Activated CD8-positive, alpha-beta T cell treated with anti-CD3 and anti-CD28 coated beads, Interleukin-2, amount 10 ng/mL, durations not matched to agents 7 days and 5 days (primary cell): ENCODE measurements at regions not wholly inside any gene's neighbourhood (a gene's known extent, or its start where the extent isn't known, plus 50 kb on each side); places are given as distances from the start of the nearest gene placed in this dataset.
A peak's percentile ranks its signal among the peaks of the same experiment; 100 is the strongest.

Source experiments
- ATAC-seq: fragments of 150-1000 bp; cut with Tn5 transposase; one replicate; pipeline ENCODE4 v1.10.0; 2021; ENCODE audit warnings: moderate library complexity
- CTCF ChIA-PET: fragments of 350-600 bp; sonication (Branson Sonifier 250); formaldehyde crosslinking; loops from one replicate; lab custom pipeline; 2021; ENCODE audit warnings: antibody characterized with exemption; lab: Charles Lee
- POLR2A ChIA-PET: fragments of 350-600 bp; sonication (Branson Sonifier 250); formaldehyde crosslinking; loops from one replicate; lab custom pipeline; 2021; ENCODE audit warnings: antibody characterized with exemption; lab: Charles Lee
- DNase-seq: peaks from one replicate; pipeline ENCODE4 v3.0.0-alpha.2; 2020
- H3K27ac Mint-ChIP-seq: one replicate; pipeline ENCODE4 v1.8.0; 2021; ENCODE audit warnings: mild to moderate bottlenecking, mixed read lengths
- H3K27me3 Mint-ChIP-seq: one replicate; pipeline ENCODE4 v1.8.0; 2021; ENCODE audit warnings: low read depth, mixed read lengths
- H3K36me3 Mint-ChIP-seq: one replicate; pipeline ENCODE4 v1.8.0; 2021; ENCODE audit warnings: low read depth, mixed read lengths
- H3K4me1 Mint-ChIP-seq: one replicate; pipeline ENCODE4 v1.8.0; 2021; ENCODE audit warnings: low read depth, mixed read lengths
- H3K4me3 Mint-ChIP-seq: one replicate; pipeline ENCODE4 v1.8.0; 2021; ENCODE audit warnings: mild to moderate bottlenecking, mixed read lengths
- H3K9me3 Mint-ChIP-seq: one replicate; pipeline ENCODE4 v1.8.0; 2022; ENCODE audit warnings: mixed read lengths; ENCODE audit not compliant: insufficient read depth

DNA sequence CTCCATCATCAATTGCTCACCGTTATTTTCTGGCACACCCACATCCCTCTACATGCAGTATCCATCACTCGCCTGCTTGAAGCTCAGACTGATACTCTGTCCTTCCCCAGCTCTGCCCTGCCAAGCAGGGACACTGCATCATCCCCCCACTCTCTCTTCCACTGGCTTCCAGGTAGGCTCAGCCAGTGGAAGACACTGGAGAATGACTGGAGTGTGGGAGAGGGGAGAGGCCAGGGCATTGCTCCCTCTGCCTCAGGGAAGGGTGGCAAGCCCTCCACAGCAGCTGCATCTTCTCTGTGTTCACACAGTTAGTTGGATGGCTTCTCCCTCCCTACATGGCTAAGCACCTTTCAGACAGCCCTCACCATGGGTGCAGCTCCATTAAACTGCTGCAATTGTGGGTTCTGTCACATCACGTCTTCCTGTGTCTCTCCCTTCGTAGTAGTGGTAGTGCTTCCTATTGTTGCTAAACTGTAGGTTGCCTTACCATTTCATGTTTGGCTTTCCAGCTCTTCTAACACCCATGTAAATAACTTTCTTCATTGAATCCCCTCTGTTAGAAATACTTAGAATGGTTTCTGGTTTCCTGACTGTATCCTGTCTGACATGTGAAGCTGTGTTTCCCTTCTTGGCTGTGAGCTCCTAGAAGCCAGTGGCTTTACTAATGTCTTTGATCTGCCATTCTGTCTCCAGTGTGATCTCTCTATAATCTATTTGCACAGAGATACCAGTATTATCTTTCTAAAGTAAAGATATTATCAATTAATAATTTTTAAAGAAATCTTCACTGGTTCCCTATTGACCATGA, 483.7 kb upstream of the LRRN3 start:
- Mint-ChIP-seq H3K4me1 (peaks cover 9% of the 10 kb centered on the region), H3K36me3 (peaks cover 3% of the 10 kb centered on the region), H3K4me3 (no peak overlapping the region), H3K9me3 (peaks cover 6% of the 10 kb centered on the region), H3K27me3 (no peaks in the 10 kb centered on the region), H3K27ac (peak overlapping the region; percentile 40)
- ATAC-seq, result peak; percentile 44
- ChIA-PET POLR2A (no interaction called here), CTCF (interaction anchor here (1.0 kb wide), 1 partner anchor 9 kb away, joined by 3 read pairs; no protein-coding TSS in a partner anchor)
- DNase-seq, result no peak

DNA sequence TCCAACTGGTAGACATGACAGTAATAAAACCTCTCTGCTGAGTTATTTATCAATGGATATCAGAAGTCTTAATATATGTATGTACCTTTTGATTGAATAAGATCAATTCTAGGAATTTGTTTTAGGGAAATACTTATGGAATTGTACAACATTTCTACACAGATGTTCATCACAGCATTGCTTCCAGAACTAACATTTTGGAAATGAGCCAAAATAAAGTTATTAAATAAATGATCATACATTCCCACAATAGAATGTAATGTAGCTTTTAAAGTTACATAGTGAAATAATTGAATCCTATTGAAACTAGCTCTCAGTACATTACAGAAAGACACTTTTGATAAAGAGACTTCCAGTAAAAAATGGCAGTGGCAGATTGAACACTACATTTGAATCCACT, 481.6 kb upstream of the LRRN3 start:
- DNase-seq, result no peak
- CTCF ChIA-PET, result no interaction called here
- no peak overlapping the region for H3K4me3 Mint-ChIP-seq
- peaks cover 6% of the 10 kb centered on the region for H3K9me3 Mint-ChIP-seq
- no peak overlapping the region for H3K27ac Mint-ChIP-seq
- peaks cover 9% of the 10 kb centered on the region for H3K4me1 Mint-ChIP-seq
- peaks cover 3% of the 10 kb centered on the region for H3K36me3 Mint-ChIP-seq
- POLR2A ChIA-PET, result no interaction called here
- no peak for ATAC-seq
- H3K27me3 Mint-ChIP-seq, result no peaks in the 10 kb centered on the region

DNA sequence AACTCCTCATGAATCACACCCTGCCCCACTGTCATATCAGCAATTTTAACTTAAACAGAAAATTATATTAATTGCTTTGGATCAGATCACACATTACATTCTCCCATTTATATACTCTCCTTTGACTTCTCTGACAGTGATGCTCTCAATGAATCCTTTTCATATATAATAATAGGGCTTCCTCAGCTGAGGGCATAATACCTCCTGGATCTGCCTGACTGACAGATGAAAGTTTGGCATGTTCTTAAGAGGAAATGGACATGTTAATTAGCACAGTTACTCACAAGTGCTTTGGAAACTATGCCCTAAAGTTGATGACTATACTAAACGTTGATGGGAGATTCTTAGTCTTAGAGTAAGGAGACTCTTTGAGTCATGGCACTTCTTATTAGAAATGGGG, 478.2 kb upstream of the LRRN3 start:
- POLR2A ChIA-PET, result no interaction called here
- Mint-ChIP-seq H3K27ac (no peak overlapping the region), H3K9me3 (peaks cover 6% of the 10 kb centered on the region), H3K36me3 (peaks cover 2% of the 10 kb centered on the region), H3K4me1 (no peaks in the 10 kb centered on the region), H3K27me3 (no peaks in the 10 kb centered on the region), H3K4me3 (no peak overlapping the region)
- CTCF ChIA-PET, result interaction anchor here (1.3 kb wide), 1 partner anchor 486 kb away, joined by 3 read pairs; no protein-coding TSS in a partner anchor
- ATAC-seq (no peak), DNase-seq (no peak)
